IMR-90 (cell line): ENCODE measurements at regions not wholly inside any gene's neighbourhood (a gene's known extent, or its start where the extent isn't known, plus 50 kb on each side); places are given as distances from the start of the nearest gene placed in this dataset.

Experiments
- CEBPB ChIP-seq: IDR thresholded peaks from 2 replicates; pipeline ENCODE4 v1.6.1; 2012; ENCODE audit warnings: low read depth, low read length, improper control_type of control experiment
- CHD1 ChIP-seq: IDR thresholded peaks from 2 replicates; pipeline ENCODE4 v1.6.1; 2012; ENCODE audit warnings: low read depth, low read length, improper control_type of control experiment
- FOS ChIP-seq: fragments of 150-350 bp; IDR thresholded peaks from 2 replicates; pipeline ENCODE4 v1.6.1; 2016; ENCODE audit warnings: low read depth, low read length
- MAFK ChIP-seq: IDR thresholded peaks from 2 replicates; pipeline ENCODE4 v1.6.1; 2012; ENCODE audit warnings: low read depth, low read length, improper control_type of control experiment
- MXI1 ChIP-seq: IDR thresholded peaks from 2 replicates; pipeline ENCODE4 v1.6.1; 2012; ENCODE audit warnings: low read depth, mild to moderate bottlenecking, low read length, moderate library complexity, borderline replicate concordance
- NFE2L2 ChIP-seq: fragments of 150-350 bp; IDR thresholded peaks from 2 replicates; pipeline ENCODE4 v1.6.1; 2016; ENCODE audit warnings: low read depth, mild to moderate bottlenecking, low read length
- POLR2A ChIP-seq: IDR thresholded peaks from 2 replicates; pipeline ENCODE4 v1.6.1; 2012; ENCODE audit warnings: mild to moderate bottlenecking, low read depth, low read length
- RAD21 ChIP-seq: IDR thresholded peaks from 2 replicates; pipeline ENCODE4 v1.6.1; 2012; ENCODE audit warnings: low read length, improper control_type of control experiment
- RCOR1 ChIP-seq: IDR thresholded peaks from 2 replicates; pipeline ENCODE4 v1.6.1; 2012; ENCODE audit warnings: mild to moderate bottlenecking, low read length, improper control_type of control experiment; ENCODE audit not compliant: insufficient replicate concordance
- RFX5 ChIP-seq: IDR thresholded peaks from 2 replicates; pipeline ENCODE4 v1.8.0; 2012; ENCODE audit warnings: low read depth, mild to moderate bottlenecking, low read length, moderate library complexity
- SMC3 ChIP-seq: fragments of 150-350 bp; IDR thresholded peaks from 2 replicates; pipeline ENCODE4 v1.6.1; 2016; ENCODE audit warnings: low read depth, mild to moderate bottlenecking, antibody characterized with exemption, low read length, moderate library complexity
- USF2 ChIP-seq: fragments of 150-350 bp; IDR thresholded peaks from 2 replicates; pipeline ENCODE4 v1.6.1; 2017; ENCODE audit warnings: mild to moderate bottlenecking, antibody characterized with exemption, low read length, low read depth
- TF ChIP-seq, protein P1 (sequence below): conservative IDR thresholded peaks from 2 replicates; pipeline ENCODE4 v1.5.1; 2012; ENCODE audit warnings: mild to moderate bottlenecking, low read depth, low read length, improper control_type of control experiment
- TF ChIP-seq, protein P2 (sequence below): fragments of 150-350 bp; IDR thresholded peaks from 2 replicates; pipeline ENCODE4 v1.6.1; 2016; ENCODE audit warnings: low read depth, mild to moderate bottlenecking, low read length, moderate library complexity, borderline replicate concordance

DNA sequence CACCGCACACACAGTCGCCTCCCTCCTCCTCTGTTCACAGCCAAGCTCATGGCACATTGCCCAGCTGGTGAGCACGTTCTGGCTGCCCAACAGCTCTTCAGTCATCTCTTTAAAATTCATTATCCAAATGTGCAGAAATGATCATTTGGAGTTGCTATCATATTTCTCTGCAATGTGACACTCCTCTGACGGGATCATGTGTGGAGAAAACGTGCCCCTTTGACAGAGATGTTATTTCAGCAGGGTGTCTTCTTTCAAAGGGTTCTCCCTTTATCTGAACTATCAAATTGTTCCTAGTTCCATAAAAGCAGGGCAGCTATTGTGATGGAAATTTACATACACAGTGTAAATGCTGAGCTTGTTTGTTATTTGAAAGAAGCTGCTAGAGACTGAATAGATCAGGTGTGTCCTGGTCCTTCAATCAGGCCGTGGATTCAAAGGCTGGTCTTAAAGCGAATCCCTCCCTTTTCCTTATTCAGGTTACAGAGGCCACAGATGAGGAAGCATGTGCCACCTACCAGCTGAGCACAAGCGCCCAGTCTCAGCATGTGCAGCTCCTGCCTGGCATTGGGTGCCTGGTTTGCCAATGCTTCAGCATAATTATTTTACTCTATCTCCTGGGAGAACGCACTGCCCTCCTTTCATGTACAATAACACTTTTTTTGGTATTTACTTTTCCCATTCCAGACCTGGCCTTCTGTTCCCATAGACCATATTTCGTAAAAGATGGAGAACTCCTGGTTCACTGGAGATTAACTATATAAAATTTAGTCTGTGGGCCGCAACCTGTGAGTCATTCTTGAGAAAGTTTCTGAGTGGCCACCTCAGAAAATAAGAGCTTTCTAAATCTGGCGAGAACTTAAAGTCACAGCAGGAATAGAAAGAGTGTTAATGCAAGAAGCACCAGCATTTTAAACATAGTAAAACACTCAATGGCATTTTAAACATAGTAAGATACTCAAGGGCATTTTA, 433.7 kb downstream of the ENC1 start:
- no peak for TF ChIP-seq MAFK
- TF ChIP-seq, protein P1, sequence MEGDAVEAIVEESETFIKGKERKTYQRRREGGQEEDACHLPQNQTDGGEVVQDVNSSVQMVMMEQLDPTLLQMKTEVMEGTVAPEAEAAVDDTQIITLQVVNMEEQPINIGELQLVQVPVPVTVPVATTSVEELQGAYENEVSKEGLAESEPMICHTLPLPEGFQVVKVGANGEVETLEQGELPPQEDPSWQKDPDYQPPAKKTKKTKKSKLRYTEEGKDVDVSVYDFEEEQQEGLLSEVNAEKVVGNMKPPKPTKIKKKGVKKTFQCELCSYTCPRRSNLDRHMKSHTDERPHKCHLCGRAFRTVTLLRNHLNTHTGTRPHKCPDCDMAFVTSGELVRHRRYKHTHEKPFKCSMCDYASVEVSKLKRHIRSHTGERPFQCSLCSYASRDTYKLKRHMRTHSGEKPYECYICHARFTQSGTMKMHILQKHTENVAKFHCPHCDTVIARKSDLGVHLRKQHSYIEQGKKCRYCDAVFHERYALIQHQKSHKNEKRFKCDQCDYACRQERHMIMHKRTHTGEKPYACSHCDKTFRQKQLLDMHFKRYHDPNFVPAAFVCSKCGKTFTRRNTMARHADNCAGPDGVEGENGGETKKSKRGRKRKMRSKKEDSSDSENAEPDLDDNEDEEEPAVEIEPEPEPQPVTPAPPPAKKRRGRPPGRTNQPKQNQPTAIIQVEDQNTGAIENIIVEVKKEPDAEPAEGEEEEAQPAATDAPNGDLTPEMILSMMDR, result no peak
- no peak for TF ChIP-seq RFX5
- TF ChIP-seq RCOR1, result no peak
- no peak for TF ChIP-seq MXI1
- no peak for TF ChIP-seq POLR2A
- TF ChIP-seq CHD1, result no peak
- TF ChIP-seq NFE2L2, result no peak
- no peak for TF ChIP-seq FOS
- TF ChIP-seq RAD21, result no peak
- TF ChIP-seq SMC3, result no peak
- no peak for TF ChIP-seq USF2
- no peak for TF ChIP-seq CEBPB
- TF ChIP-seq, protein P2, sequence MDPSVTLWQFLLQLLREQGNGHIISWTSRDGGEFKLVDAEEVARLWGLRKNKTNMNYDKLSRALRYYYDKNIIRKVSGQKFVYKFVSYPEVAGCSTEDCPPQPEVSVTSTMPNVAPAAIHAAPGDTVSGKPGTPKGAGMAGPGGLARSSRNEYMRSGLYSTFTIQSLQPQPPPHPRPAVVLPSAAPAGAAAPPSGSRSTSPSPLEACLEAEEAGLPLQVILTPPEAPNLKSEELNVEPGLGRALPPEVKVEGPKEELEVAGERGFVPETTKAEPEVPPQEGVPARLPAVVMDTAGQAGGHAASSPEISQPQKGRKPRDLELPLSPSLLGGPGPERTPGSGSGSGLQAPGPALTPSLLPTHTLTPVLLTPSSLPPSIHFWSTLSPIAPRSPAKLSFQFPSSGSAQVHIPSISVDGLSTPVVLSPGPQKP, result no peak
